DOHH2 (cell line): ENCODE measurements at regions not wholly inside any gene's neighbourhood (a gene's known extent, or its start where the extent isn't known, plus 50 kb on each side); places are given as distances from the start of the nearest gene placed in this dataset.

Experiments used
- H3F3A ChIP-seq: fragments of 200-600 bp; sonication (generic), shearing (Covaris generic); 2 replicates; pipeline ENCODE4 v1.6.0; 2016; ENCODE audit warnings: antibody characterized with exemption, mild to moderate bottlenecking; ENCODE audit not compliant: control insufficient read depth, insufficient read depth
- H3K27ac ChIP-seq: fragments of 200-600 bp; sonication (generic); 2 replicates; pipeline ENCODE4 v1.5.1; 2014; ENCODE audit warnings: low read depth, mild to moderate bottlenecking, low read length, moderate library complexity
- H3K27me3 ChIP-seq: fragments of 200-600 bp; sonication (generic); 2 replicates; pipeline ENCODE4 v1.6.1; 2014; ENCODE audit warnings: mild to moderate bottlenecking, low read length, mixed read lengths; ENCODE audit not compliant: control insufficient read depth
- H3K36me3 ChIP-seq: fragments of 200-600 bp; sonication (generic); 2 replicates; pipeline ENCODE4 v1.6.1; 2014; ENCODE audit warnings: mild to moderate bottlenecking, low read length, moderate library complexity, mixed read lengths; ENCODE audit not compliant: control insufficient read depth
- H3K4me1 ChIP-seq: fragments of 200-600 bp; sonication (generic); 2 replicates; pipeline ENCODE4 v1.6.1; 2014; ENCODE audit warnings: mild to moderate bottlenecking, low read length, mixed read lengths; ENCODE audit not compliant: control insufficient read depth
- H3K4me2 ChIP-seq: fragments of 200-600 bp; sonication (generic); 2 replicates; pipeline ENCODE4 v1.6.0; 2014; ENCODE audit warnings: mild to moderate bottlenecking, low read length, moderate library complexity
- H3K4me3 ChIP-seq: fragments of 200-600 bp; sonication (generic); 2 replicates; pipeline ENCODE4 v1.5.1; 2014; ENCODE audit warnings: mild to moderate bottlenecking, low read length, mixed read lengths
- H3K79me2 ChIP-seq: fragments of 200-600 bp; sonication (generic); 2 replicates; pipeline ENCODE4 v1.6.1; 2014; ENCODE audit warnings: mild to moderate bottlenecking, low read length, mixed read lengths; ENCODE audit not compliant: control insufficient read depth
- H3K9me2 ChIP-seq: fragments of 200-600 bp; sonication (generic); replicated peaks from 2 replicates; pipeline ENCODE4 v1.6.1; 2014; ENCODE audit warnings: mild to moderate bottlenecking, low read length, mixed read lengths; ENCODE audit not compliant: control insufficient read depth
- H3K9me3 ChIP-seq: fragments of 200-600 bp; sonication (generic); 2 replicates; pipeline ENCODE4 v1.6.1; 2014; ENCODE audit warnings: antibody characterized with exemption, low read length, mixed read lengths; ENCODE audit not compliant: control insufficient read depth, insufficient read depth
- H4K20me1 ChIP-seq: fragments of 200-600 bp; sonication (generic); 2 replicates; pipeline ENCODE4 v1.6.0; 2014; ENCODE audit warnings: low read depth, mild to moderate bottlenecking, antibody characterized with exemption, low read length, moderate library complexity; ENCODE audit not compliant: control insufficient read depth, insufficient read depth
- CTCF ChIP-seq: fragments of 200-600 bp; sonication (generic); IDR thresholded peaks from one replicate; pipeline ENCODE4 v1.5.1; 2014; ENCODE audit warnings: antibody characterized with exemption, mild to moderate bottlenecking, low read depth, low read length; ENCODE audit not compliant: poor library complexity, severe bottlenecking
- EZH2phosphoT487 ChIP-seq: fragments of 200-600 bp; sonication (generic); IDR thresholded peaks from 2 replicates; pipeline ENCODE4 v1.6.1; 2017; ENCODE audit warnings: borderline replicate concordance, mild to moderate bottlenecking, antibody characterized with exemption, low read length, moderate library complexity, mixed read lengths

GRCh38 chr13:33612641-33613638 lies 205.0 kb upstream of the RFC3 start:
- no peaks in the 10 kb centered on the region for H4K20me1 ChIP-seq
- no peaks in the 10 kb centered on the region for H3K36me3 ChIP-seq
- no peaks in the 10 kb centered on the region for H3F3A ChIP-seq
- no peaks in the 10 kb centered on the region for H3K27me3 ChIP-seq
- no peak overlapping the region for H3K4me3 ChIP-seq
- no peak for TF ChIP-seq CTCF
- no peak for TF ChIP-seq EZH2phosphoT487
- H3K9me2 ChIP-seq, result no peaks in the 10 kb centered on the region
- H3K9me3 ChIP-seq, result no peaks in the 10 kb centered on the region
- no peak overlapping the region for H3K4me2 ChIP-seq
- no peaks in the 10 kb centered on the region for H3K79me2 ChIP-seq
- no peak overlapping the region for H3K27ac ChIP-seq
- H3K4me1 ChIP-seq, result no peaks in the 10 kb centered on the region

GRCh38 chr13:33615436-33615835 lies 202.5 kb upstream of the RFC3 start:
- TF ChIP-seq CTCF (no peak), EZH2phosphoT487 (no peak)
- H3K79me2 ChIP-seq, result no peaks in the 10 kb centered on the region
- no peaks in the 10 kb centered on the region for H3K9me3 ChIP-seq
- H3K4me3 ChIP-seq, result no peak overlapping the region
- H3F3A ChIP-seq, result no peaks in the 10 kb centered on the region
- H3K4me2 ChIP-seq, result no peak overlapping the region
- no peak overlapping the region for H3K27ac ChIP-seq
- H3K27me3 ChIP-seq, result no peaks in the 10 kb centered on the region
- no peaks in the 10 kb centered on the region for H3K4me1 ChIP-seq
- H3K9me2 ChIP-seq, result no peaks in the 10 kb centered on the region
- no peaks in the 10 kb centered on the region for H3K36me3 ChIP-seq
- H4K20me1 ChIP-seq, result no peaks in the 10 kb centered on the region

GRCh38 chr13:33616130-33616529 lies 201.8 kb upstream of the RFC3 start:
- H3K4me2 ChIP-seq, result no peak overlapping the region
- no peaks in the 10 kb centered on the region for H3F3A ChIP-seq
- H3K4me1 ChIP-seq, result no peaks in the 10 kb centered on the region
- no peak overlapping the region for H3K4me3 ChIP-seq
- no peak overlapping the region for H3K27ac ChIP-seq
- no peaks in the 10 kb centered on the region for H3K79me2 ChIP-seq
- H3K36me3 ChIP-seq, result no peaks in the 10 kb centered on the region
- no peaks in the 10 kb centered on the region for H3K9me3 ChIP-seq
- TF ChIP-seq EZH2phosphoT487, result no peak
- TF ChIP-seq CTCF, result no peak
- no peaks in the 10 kb centered on the region for H3K9me2 ChIP-seq
- no peaks in the 10 kb centered on the region for H4K20me1 ChIP-seq
- no peaks in the 10 kb centered on the region for H3K27me3 ChIP-seq
